HG03354 (cell line): ENCODE measurements at regions not wholly inside any gene's neighbourhood (a gene's known extent, or its start where the extent isn't known, plus 50 kb on each side); places are given as distances from the start of the nearest gene placed in this dataset.

ENCODE experiments used
- ATAC-seq: cut with Tn5 transposase; IDR thresholded peaks from one replicate; pipeline ENCODE4 v1.9.1; 2021; ENCODE audit warnings: mild to moderate bottlenecking; ENCODE audit not compliant: unreplicated experiment, poor library complexity, severe bottlenecking

DNA sequence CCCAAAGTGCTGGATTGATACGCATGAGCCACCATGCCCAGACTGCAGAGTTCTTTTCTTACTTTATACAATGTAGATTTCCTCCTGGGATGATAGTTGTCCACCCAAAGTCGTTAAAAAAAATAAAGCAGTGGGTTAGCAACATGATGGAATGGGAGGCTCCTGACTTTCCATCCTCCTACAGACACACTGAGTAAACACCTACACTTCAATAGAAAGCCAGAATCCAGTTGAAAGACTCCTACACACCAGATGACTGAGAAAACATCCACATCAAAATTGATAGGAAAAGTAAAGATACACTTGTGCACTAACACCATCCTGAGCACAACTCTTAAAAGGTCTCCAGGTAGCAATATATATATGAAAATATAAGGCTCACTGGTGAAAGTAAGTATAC, 95.0 kb upstream of the TUT7 start:
- no peak for ATAC-seq

- ATAC-seq = no peak
These were observed 91.5 kb upstream of the TUT7 start for GRCh38 chr9:86445671-86446070.

DNA sequence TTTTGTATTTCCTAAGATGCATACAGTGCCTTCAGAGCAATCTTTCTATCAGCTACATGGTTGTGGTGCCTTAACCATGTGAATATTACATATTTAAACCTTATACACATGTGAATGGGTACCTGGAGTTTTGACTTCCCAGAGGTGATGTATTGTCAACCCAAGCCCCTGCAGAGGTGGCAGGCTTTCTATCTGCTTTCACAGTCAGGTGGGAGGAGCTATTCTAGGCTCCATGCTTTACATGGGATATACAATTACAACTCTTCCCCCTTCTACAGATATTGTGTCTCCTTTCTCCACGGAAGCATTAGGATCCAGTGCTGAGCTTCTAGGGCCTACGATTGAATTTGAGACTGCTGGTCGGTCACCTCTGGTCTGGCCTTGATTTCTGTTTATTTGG, 89.8 kb upstream of the TUT7 start:
- ATAC-seq = no peak

DNA sequence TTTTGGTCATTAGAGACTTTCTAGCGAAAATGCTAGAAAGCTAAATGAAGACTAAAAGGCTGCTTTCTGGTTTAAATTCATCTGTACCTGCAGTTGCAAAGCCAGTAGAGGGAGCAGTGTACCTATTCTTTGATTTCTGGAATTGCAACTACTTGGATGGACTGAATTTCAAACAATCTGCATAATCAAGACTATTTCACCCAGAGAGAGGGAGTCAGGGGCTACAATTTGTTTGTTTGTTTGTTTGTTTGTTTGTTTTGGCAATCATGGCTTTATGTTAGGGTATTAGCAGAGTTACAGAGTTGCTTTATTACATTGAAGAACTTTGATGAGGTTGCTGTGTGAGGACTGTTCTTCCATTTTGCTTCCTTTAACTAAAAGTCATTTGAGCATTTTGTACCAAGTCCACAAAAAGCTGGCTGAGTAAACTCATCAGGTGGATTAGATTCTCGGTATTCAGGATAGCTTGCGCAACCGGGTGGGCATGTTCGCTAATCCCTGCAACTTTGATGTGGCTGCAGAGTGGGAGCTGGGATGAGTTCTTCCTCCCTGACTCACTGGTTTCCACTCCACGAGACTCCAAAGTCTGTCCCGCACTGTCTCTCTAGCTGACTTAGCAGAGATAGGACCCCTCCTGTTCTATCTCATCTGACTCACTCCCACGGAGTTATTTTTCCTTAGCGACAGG, 80.0 kb upstream of the TUT7 start:
- no peak for ATAC-seq

- ATAC-seq = no peak
These were observed 70.2 kb upstream of the TUT7 start for GRCh38 chr9:86424251-86424891.

- no peak for ATAC-seq
These were observed 60.0 kb upstream of the TUT7 start for GRCh38 chr9:86413971-86414880.

- ATAC-seq = no peak
These were observed 56.1 kb upstream of the TUT7 start for GRCh38 chr9:86410281-86410680.

DNA sequence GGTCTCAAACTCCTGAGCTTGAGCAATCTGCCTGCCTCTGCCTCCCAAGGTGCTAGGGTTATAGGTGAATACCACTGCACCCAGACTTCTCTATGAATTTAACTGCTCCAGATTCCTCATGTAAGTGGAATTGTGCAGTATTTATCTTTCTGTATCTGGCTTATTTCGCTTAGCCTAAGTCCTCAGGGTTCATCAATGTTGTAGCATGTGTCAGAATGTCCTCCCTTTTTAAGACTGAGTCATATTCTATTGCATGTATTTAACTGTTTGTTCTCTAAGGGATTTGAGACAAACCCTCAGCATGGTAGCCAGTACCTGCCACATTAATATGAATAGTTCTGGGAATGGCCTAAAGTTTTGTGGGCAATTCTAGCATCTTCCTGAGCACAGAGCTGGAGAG, 53.9 kb upstream of the TUT7 start:
- no peak for ATAC-seq

- ATAC-seq = no peak
These were observed 52.8 kb upstream of the TUT7 start for GRCh38 chr9:86407022-86407421.

- ATAC-seq = no peak
These were observed 52.2 kb upstream of the TUT7 start for GRCh38 chr9:86406366-86406765.

DNA sequence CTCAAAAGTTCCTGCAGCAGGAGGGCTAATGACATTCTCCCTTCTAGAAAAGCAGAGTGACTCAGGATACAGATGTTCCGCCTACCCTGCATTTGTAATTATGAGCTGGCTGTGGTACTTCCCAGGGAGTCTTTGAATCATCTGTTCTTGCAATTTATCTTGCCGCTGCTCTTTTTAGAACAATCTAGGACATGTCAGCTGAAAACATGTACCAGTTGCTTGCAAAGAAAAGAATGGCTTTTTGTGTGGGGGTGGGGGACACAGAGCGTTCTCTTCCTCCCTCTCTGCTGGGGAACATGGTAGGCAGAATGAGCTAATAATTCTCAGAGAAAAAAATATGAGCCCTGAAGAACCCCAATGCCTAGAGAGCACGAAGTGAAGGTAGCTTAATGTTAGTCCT, 51.7 kb upstream of the TUT7 start:
- ATAC-seq = no peak

DNA sequence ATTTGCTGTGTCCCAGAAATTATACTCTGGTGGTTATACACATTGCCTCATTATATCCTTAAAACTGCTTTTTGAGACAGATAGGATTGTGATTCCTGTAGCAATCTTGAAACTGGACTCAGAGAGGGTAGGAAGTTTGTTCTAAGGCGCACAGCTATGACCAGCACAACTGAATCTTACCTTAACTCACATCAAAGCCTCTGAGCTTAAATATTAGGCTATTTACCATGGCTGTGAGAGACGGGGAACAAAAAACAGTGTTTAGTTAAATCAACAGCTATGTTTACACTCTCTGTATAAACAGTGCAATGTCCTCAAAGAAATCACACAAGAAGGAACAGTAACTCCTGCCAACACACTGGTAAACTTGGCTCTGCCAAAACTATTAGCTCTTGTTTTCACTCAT, 50.9 kb upstream of the TUT7 start:
- ATAC-seq = no peak
